ENCODE measurements at regions not wholly inside any gene's neighbourhood (a gene's known extent, or its start where the extent isn't known, plus 50 kb on each side); places are given as distances from the start of the nearest gene placed in this dataset.
A peak's percentile ranks its signal among the peaks of the same experiment; 100 is the strongest.

DNA sequence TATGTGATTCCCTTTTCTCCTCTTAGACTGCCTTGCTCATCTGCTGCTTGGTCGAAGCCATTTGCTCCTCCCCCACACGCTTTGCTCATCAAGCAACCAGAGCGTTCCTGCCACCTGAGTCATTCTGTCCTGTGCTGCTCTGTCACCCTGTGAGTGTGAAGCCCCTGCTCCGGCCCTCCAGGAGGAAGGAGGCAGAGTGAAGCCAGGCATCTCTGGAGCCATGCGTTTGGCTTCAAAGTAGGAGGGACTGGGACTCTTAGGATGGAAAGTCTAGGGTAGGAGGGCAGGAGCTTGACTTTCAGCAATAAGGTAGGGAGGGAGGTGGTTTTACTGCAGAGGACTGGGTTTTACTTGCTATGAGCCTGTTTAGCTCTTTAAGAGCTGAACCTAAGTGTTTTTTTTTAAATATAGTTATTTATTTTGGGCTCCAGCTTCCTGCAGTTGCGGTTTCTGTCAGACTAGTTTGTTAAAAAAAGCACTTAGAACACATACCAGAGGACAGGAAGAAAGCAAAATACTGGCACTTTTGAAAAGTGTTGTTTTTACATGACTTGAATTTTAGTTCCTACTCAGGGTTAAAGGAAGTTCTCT, 63.6 kb downstream of the SPINK2 start:
- 34 to 42% (median 38%) methylated on average over 6 of the region's 6 CpGs for WGBS, 4 donors
- H3K9me3 ChIP-seq, result no peaks in the 10 kb centered on the region
- peak overlapping the region in 3 of 12 donors; percentile 19 to 70 (median 60) for H3K27ac ChIP-seq
- intact Hi-C loops (cut with DNase I), result no loop called here
- peak in 2 of 4 donors; percentile 18 to 45 for ATAC-seq
- H3K4me1 ChIP-seq, result peaks cover 0 to 36% (median 0%) of the 10 kb centered on the region in 12 donors
- DNase-seq, result peak in 2 of 5 donors; percentile 11 to 37
- no peak for TF ChIP-seq POLR2A (IDR thresholded peaks at IDR 0.05)
- TF ChIP-seq CTCF (IDR thresholded peaks at IDR 0.05), result no peak
- peak overlapping the region in 1 of 12 donors; percentile 16 for H3K4me3 ChIP-seq
- H3K27me3 ChIP-seq, result peaks cover 0 to 4% (median 0%) of the 10 kb centered on the region in 9 donors
- no peaks in the 10 kb centered on the region for H3K36me3 ChIP-seq

GRCh38 chr4:56757261-56757746, 64.2 kb downstream of the SPINK2 start:
- DNase-seq, result no peak
- no peak for TF ChIP-seq CTCF (IDR thresholded peaks at IDR 0.05)
- TF ChIP-seq POLR2A (IDR thresholded peaks at IDR 0.05), result no peak
- 84 to 89% (median 86%) methylated on average over 5 of the region's 5 CpGs for WGBS, 4 donors
- Histone ChIP-seq H3K36me3 (no peaks in the 10 kb centered on the region), H3K4me1 (peaks cover 0 to 36% (median 0%) of the 10 kb centered on the region in 12 donors), H3K27ac (peak overlapping the region in 2 of 12 donors; percentile 60 to 70), H3K4me3 (no peak overlapping the region), H3K27me3 (peaks cover 0 to 4% (median 0%) of the 10 kb centered on the region in 9 donors), H3K9me3 (no peaks in the 10 kb centered on the region)
- peak in 1 of 4 donors; percentile 42 for ATAC-seq
- intact Hi-C loops (cut with DNase I), result no loop called here

GRCh38 chr4:56755901-56756300, 65.6 kb downstream of the SPINK2 start:
- ATAC-seq (no peak), DNase-seq (no peak)
- intact Hi-C loops (cut with DNase I), result no loop called here
- Histone ChIP-seq H3K36me3 (no peaks in the 10 kb centered on the region), H3K9me3 (no peaks in the 10 kb centered on the region), H3K27ac (no peak overlapping the region), H3K4me1 (peaks cover 0 to 36% (median 0%) of the 10 kb centered on the region in 12 donors), H3K27me3 (no peaks in the 10 kb centered on the region), H3K4me3 (no peak overlapping the region)
- TF ChIP-seq POLR2A (IDR thresholded peaks at IDR 0.05) (no peak), CTCF (IDR thresholded peaks at IDR 0.05) (no peak)
- 73 to 86% (median 78%) methylated on average over 4 of the region's 4 CpGs for WGBS, 4 donors

DNA sequence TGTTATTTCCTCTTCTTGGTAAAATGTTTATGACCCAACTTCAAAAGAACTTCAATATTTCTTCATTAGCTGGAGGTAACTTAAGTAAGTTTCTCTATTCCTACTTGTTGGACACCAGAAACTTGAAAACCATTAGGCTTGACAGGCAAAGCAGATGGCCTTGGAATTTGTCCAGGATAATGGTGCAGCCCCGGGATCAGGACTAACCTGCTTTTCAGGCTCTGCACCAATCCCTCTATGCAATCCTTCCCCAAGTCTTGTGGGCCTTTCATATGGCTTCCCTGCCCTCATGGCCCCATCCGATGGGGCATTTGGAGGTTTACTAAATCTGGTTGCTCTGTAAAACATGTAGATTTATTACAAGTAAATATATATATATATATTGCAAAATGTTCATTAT, 68.5 kb downstream of the SPINK2 start:
- ATAC-seq (no peak), DNase-seq (no peak)
- no peak overlapping the region for H3K4me3 ChIP-seq
- 57 to 63% (median 60%) methylated on average over 2 of the region's 2 CpGs for WGBS, 4 donors
- peaks cover 0 to 5% (median 0%) of the 10 kb centered on the region in 12 donors for H3K9me3 ChIP-seq
- H3K27ac ChIP-seq, result no peak overlapping the region
- TF ChIP-seq CTCF (IDR thresholded peaks at IDR 0.05) (no peak), POLR2A (IDR thresholded peaks at IDR 0.05) (no peak)
- no peaks in the 10 kb centered on the region for H3K36me3 ChIP-seq
- H3K27me3 ChIP-seq, result no peaks in the 10 kb centered on the region
- intact Hi-C loops (cut with DNase I), result no loop called here
- H3K4me1 ChIP-seq, result peaks cover 0 to 14% (median 0%) of the 10 kb centered on the region in 12 donors

All from heart left ventricle (tissue), 16 donors.